ENCODE measurements at regions not wholly inside any gene's neighbourhood (a gene's known extent, or its start where the extent isn't known, plus 50 kb on each side); places are given as distances from the start of the nearest gene placed in this dataset.

GRCh38 chr11:28833670-28834069 is 725.5 kb downstream of the METTL15 start:
- H3K27me3 ChIP-seq (ENCODE audit: insufficient read depth, insufficient read length), result no peaks in the 10 kb centered on the region
- DNase-seq (ENCODE audit: low read depth, low spot score), result no peak
- H3K36me3 ChIP-seq (ENCODE audit: insufficient read depth, insufficient read length, low read length), result no peaks in the 10 kb centered on the region
- H3K9ac ChIP-seq (ENCODE audit: insufficient read length, low read depth), result no peak overlapping the region
- no peaks in the 10 kb centered on the region for H3K9me3 ChIP-seq (ENCODE audit: insufficient read depth, low read length)
- H3K4me1 ChIP-seq (ENCODE audit: insufficient read depth, insufficient read length), result no peaks in the 10 kb centered on the region
- no peak overlapping the region for H3K4me3 ChIP-seq (ENCODE audit: insufficient read length, low read depth)
- TF ChIP-seq ZNF274 (IDR thresholded peaks at IDR 0.05; ENCODE audit: low read depth, low read length), result no peak
- TF ChIP-seq YY1 (IDR thresholded peaks at IDR 0.05; ENCODE audit: insufficient read depth, insufficient read length), result no peak
- no peak for TF ChIP-seq SUZ12 (IDR thresholded peaks at IDR 0.05; ENCODE audit: extremely low read depth, insufficient read depth, insufficient read length)

DNA sequence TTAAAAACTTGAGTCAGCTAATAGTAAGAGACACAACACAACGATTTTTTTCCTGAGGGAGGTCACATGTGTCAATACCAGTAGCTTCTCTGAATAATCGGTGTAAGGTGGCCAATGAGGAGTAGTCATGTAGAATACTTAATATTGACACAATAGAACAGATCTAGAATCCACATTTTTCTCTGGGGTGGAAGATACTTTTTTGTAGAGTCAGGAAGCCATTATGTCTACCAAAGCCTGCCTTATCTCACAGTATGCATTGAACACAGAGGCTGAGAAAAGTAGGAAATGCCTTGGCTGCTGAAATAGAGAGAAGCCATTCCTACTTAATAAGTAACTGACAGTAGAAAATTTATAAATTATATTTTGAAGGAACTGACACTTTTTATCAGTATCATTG is 725.0 kb downstream of the METTL15 start:
- TF ChIP-seq YY1 (IDR thresholded peaks at IDR 0.05; ENCODE audit: insufficient read depth, insufficient read length) (no peak), ZNF274 (IDR thresholded peaks at IDR 0.05; ENCODE audit: low read depth, low read length) (no peak), SUZ12 (IDR thresholded peaks at IDR 0.05; ENCODE audit: extremely low read depth, insufficient read depth, insufficient read length) (no peak)

GRCh38 chr11:28826807-28827206 is 718.6 kb downstream of the METTL15 start:
- TF ChIP-seq SUZ12 (IDR thresholded peaks at IDR 0.05; ENCODE audit: extremely low read depth, insufficient read depth, insufficient read length) (no peak), ZNF274 (IDR thresholded peaks at IDR 0.05; ENCODE audit: low read depth, low read length) (no peak), YY1 (IDR thresholded peaks at IDR 0.05; ENCODE audit: insufficient read depth, insufficient read length) (no peak)
- H3K9ac ChIP-seq (ENCODE audit: insufficient read length, low read depth), result no peak overlapping the region
- H3K4me1 ChIP-seq (ENCODE audit: insufficient read depth, insufficient read length), result no peaks in the 10 kb centered on the region
- no peaks in the 10 kb centered on the region for H3K9me3 ChIP-seq (ENCODE audit: insufficient read depth, low read length)
- no peak overlapping the region for H3K4me3 ChIP-seq (ENCODE audit: insufficient read length, low read depth)
- H3K36me3 ChIP-seq (ENCODE audit: insufficient read depth, insufficient read length, low read length), result no peaks in the 10 kb centered on the region
- H3K27me3 ChIP-seq (ENCODE audit: insufficient read depth, insufficient read length), result no peaks in the 10 kb centered on the region
- no peak for DNase-seq (ENCODE audit: low read depth, low spot score)

More for the DNA sequence above, 725.0 kb downstream of the METTL15 start:
- DNase-seq (ENCODE audit: low read depth, low spot score), result no peak
- no peaks in the 10 kb centered on the region for H3K9me3 ChIP-seq (ENCODE audit: insufficient read depth, low read length)
- no peak overlapping the region for H3K9ac ChIP-seq (ENCODE audit: insufficient read length, low read depth)
- H3K27me3 ChIP-seq (ENCODE audit: insufficient read depth, insufficient read length), result no peaks in the 10 kb centered on the region
- H3K4me1 ChIP-seq (ENCODE audit: insufficient read depth, insufficient read length), result no peaks in the 10 kb centered on the region
- H3K36me3 ChIP-seq (ENCODE audit: insufficient read depth, insufficient read length, low read length), result no peaks in the 10 kb centered on the region
- no peak overlapping the region for H3K4me3 ChIP-seq (ENCODE audit: insufficient read length, low read depth)

GRCh38 chr11:28822576-28822975 is 714.4 kb downstream of the METTL15 start:
- Histone ChIP-seq H3K27me3 (ENCODE audit: insufficient read depth, insufficient read length) (no peaks in the 10 kb centered on the region), H3K4me3 (ENCODE audit: insufficient read length, low read depth) (no peak overlapping the region), H3K9ac (ENCODE audit: insufficient read length, low read depth) (no peak overlapping the region), H3K36me3 (ENCODE audit: insufficient read depth, insufficient read length, low read length) (no peaks in the 10 kb centered on the region), H3K4me1 (ENCODE audit: insufficient read depth, insufficient read length) (no peaks in the 10 kb centered on the region), H3K9me3 (ENCODE audit: insufficient read depth, low read length) (no peaks in the 10 kb centered on the region)
- TF ChIP-seq SUZ12 (IDR thresholded peaks at IDR 0.05; ENCODE audit: extremely low read depth, insufficient read depth, insufficient read length) (no peak), ZNF274 (IDR thresholded peaks at IDR 0.05; ENCODE audit: low read depth, low read length) (no peak), YY1 (IDR thresholded peaks at IDR 0.05; ENCODE audit: insufficient read depth, insufficient read length) (no peak)
- no peak for DNase-seq (ENCODE audit: low read depth, low spot score)

DNA sequence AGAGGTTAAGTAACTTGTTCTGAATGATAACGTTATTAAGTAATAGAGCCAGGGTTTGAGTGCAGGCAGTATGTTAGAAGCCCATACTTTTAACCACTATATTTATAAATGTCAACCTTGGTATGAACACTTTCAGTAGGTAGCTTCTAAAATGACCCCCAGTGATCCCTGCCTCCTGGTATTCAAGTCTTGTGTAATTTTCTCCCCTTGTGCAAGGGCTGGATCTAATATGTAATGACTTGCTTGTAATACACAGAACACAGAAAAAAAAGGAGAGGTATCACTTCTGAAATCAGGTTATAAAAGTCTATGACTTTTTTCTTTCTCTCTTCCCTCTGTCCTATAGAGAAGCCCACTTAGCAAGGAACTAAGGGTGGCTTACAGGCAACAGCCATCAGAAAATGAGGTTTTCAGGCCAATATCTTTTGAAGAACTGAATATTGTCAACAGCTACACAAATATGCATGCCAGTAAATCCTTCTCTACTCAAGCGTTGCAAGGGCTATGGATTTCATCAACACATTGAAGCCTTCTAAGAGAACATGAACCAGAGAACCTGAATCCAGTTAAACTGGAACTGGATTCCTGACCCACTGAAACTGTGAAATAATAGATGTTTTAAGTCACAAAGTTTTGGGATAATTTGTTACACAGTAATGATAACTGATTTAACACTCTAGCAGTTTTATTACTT is 712.3 kb downstream of the METTL15 start:
- TF ChIP-seq YY1 (IDR thresholded peaks at IDR 0.05; ENCODE audit: insufficient read depth, insufficient read length), result no peak
- TF ChIP-seq ZNF274 (IDR thresholded peaks at IDR 0.05; ENCODE audit: low read depth, low read length), result no peak
- no peak for TF ChIP-seq SUZ12 (IDR thresholded peaks at IDR 0.05; ENCODE audit: extremely low read depth, insufficient read depth, insufficient read length)
- no peak for DNase-seq (ENCODE audit: low read depth, low spot score)
- no peak overlapping the region for H3K4me3 ChIP-seq (ENCODE audit: insufficient read length, low read depth)
- no peaks in the 10 kb centered on the region for H3K9me3 ChIP-seq (ENCODE audit: insufficient read depth, low read length)
- H3K9ac ChIP-seq (ENCODE audit: insufficient read length, low read depth), result no peak overlapping the region
- no peaks in the 10 kb centered on the region for H3K27me3 ChIP-seq (ENCODE audit: insufficient read depth, insufficient read length)
- no peaks in the 10 kb centered on the region for H3K4me1 ChIP-seq (ENCODE audit: insufficient read depth, insufficient read length)
- H3K36me3 ChIP-seq (ENCODE audit: insufficient read depth, insufficient read length, low read length), result no peaks in the 10 kb centered on the region

DNA sequence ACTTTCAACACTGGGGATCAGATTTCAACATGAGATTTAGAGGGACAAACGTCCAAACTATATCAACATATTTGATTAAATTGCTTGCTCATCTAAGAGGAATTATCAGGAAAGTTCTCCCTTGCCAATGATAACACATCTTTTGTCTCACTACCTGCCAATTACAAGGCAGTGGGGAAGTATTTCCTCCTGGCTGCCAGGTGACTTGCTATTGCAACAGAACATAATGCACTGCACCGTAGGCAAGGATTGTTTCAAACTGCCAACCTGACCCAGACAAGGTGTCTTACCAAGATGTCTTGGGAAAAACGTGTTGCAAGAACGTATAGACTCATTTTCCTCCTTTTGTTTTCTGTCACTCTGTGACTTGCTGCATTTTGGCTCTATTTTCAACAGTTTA is 711.6 kb downstream of the METTL15 start:
- no peak for DNase-seq (ENCODE audit: low read depth, low spot score)
- no peaks in the 10 kb centered on the region for H3K9me3 ChIP-seq (ENCODE audit: insufficient read depth, low read length)
- no peak for TF ChIP-seq SUZ12 (IDR thresholded peaks at IDR 0.05; ENCODE audit: extremely low read depth, insufficient read depth, insufficient read length)
- no peak for TF ChIP-seq ZNF274 (IDR thresholded peaks at IDR 0.05; ENCODE audit: low read depth, low read length)
- no peak for TF ChIP-seq YY1 (IDR thresholded peaks at IDR 0.05; ENCODE audit: insufficient read depth, insufficient read length)
- H3K4me1 ChIP-seq (ENCODE audit: insufficient read depth, insufficient read length), result no peaks in the 10 kb centered on the region
- H3K27me3 ChIP-seq (ENCODE audit: insufficient read depth, insufficient read length), result no peaks in the 10 kb centered on the region
- H3K9ac ChIP-seq (ENCODE audit: insufficient read length, low read depth), result no peak overlapping the region
- no peaks in the 10 kb centered on the region for H3K36me3 ChIP-seq (ENCODE audit: insufficient read depth, insufficient read length, low read length)
- H3K4me3 ChIP-seq (ENCODE audit: insufficient read length, low read depth), result no peak overlapping the region

GRCh38 chr11:28815110-28815509 is 706.9 kb downstream of the METTL15 start:
- no peaks in the 10 kb centered on the region for H3K4me1 ChIP-seq (ENCODE audit: insufficient read depth, insufficient read length)
- no peak for DNase-seq (ENCODE audit: low read depth, low spot score)
- H3K36me3 ChIP-seq (ENCODE audit: insufficient read depth, insufficient read length, low read length), result no peaks in the 10 kb centered on the region
- H3K27me3 ChIP-seq (ENCODE audit: insufficient read depth, insufficient read length), result no peaks in the 10 kb centered on the region
- no peak overlapping the region for H3K9ac ChIP-seq (ENCODE audit: insufficient read length, low read depth)
- no peaks in the 10 kb centered on the region for H3K9me3 ChIP-seq (ENCODE audit: insufficient read depth, low read length)
- no peak overlapping the region for H3K4me3 ChIP-seq (ENCODE audit: insufficient read length, low read depth)
- TF ChIP-seq YY1 (IDR thresholded peaks at IDR 0.05; ENCODE audit: insufficient read depth, insufficient read length) (no peak), ZNF274 (IDR thresholded peaks at IDR 0.05; ENCODE audit: low read depth, low read length) (no peak), SUZ12 (IDR thresholded peaks at IDR 0.05; ENCODE audit: extremely low read depth, insufficient read depth, insufficient read length) (no peak)

Data from NT2/D1 (cell line).